C1 segment of cervical spinal cord (tissue), 14 donors: ENCODE measurements at regions not wholly inside any gene's neighbourhood (a gene's known extent, or its start where the extent isn't known, plus 50 kb on each side); places are given as distances from the start of the nearest gene placed in this dataset.

Experiments used
- DNase-seq, 14 donors: peaks; one replicate each; lab custom pipeline; 2025; lab: John Stamatoyannopoulos, UW

GRCh38 chr1:69139007-69139406, 428.7 kb upstream of the LRRC7 start:
- peak in 4 of 14 donors; percentile 2 to 28 (median 11) for DNase-seq

DNA sequence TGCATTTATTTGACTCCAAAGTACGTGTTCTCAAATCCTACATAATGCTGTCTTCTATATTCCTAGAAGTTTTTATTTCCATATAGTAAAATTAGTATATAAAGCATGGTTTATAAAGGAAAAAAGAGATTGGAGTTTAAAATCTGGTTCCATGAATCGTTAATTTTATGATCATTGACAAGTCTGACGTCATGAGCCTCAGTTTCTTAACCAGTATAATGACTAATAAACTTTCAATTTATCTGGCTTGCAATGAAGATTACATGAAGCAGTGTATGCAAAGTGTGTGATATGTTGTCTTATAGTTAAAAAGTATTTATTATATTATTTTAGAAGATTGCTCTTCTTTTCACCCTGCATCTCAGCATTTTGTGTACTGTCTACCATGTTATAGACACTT, 421.4 kb upstream of the LRRC7 start:
- DNase-seq: no peak

DNA sequence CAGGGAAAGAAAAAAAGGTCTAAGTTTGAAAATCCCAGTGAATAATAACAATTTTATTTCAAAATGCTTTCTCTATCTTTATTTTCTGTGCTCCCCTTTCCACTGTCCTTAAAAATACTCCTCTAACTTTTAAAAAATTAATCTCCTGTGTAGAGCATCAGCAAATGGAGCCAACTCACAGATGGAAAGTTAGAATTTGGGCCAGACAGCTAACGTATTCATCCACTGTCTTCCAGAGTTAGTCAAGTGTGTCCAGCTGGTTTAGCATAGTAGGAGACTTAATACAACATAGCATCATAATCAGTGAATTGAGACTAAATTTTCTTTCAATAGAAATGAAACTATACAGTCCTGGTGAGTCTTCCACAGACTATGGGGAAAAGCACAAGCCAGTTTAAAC, 419.0 kb upstream of the LRRC7 start:
- DNase-seq: no peak

DNA sequence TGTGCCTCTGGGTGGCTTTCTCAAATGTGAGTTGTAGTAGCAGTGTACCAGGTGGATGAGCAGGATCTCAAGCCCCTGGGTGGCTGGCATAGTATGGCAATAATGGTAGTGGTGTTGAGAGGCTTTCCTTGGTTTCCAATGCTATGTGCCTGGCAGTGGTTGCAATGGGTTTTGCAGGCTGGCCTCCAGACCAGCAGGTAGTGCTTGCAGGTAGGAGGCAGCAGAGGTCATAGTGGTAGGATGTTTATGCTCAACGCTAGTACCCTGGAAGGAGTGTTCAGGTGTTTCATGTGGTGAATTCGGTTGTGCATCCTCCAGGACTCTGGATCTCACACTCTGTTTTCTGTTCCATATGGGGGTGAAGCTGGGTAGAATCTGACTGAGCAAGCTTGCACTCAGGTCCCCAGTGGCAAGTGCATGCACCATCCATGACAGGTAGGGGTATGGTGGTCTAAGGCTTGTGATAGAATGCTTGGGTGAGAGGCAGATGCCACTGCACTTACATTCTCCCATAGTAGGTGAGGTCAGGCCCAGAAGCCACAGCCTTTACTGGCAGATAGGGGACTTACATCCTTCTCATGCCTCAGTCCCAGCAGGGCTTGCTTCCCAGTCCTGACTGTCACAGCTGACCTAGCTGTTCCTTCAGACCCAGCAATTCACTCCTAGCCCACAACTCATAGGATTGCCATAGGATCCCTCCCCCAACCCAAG, 410.5 kb upstream of the LRRC7 start:
- no peak for DNase-seq

GRCh38 chr1:69163241-69163640, 404.5 kb upstream of the LRRC7 start:
- no peak for DNase-seq

- DNase-seq: no peak
These were observed 403.9 kb upstream of the LRRC7 start for GRCh38 chr1:69163779-69164178.

DNA sequence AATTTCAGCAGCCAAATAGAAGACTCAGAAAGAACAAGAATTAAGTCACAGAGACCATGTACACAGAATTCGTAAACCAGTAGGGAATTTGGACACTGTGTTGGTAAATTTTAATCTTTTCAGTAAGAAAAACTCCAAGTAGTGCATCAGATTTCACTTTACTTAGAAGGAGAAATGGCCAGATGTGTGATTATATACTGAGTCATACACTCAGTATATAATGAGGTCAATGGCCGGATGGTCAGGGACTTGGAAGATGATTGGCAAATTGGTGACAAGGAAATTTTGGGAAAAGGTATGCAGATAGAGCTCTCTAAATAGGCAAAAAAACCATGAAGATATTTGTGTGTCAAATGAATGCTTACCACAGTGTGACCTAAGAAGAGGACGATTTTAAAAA, 399.8 kb upstream of the LRRC7 start:
- no peak for DNase-seq

DNA sequence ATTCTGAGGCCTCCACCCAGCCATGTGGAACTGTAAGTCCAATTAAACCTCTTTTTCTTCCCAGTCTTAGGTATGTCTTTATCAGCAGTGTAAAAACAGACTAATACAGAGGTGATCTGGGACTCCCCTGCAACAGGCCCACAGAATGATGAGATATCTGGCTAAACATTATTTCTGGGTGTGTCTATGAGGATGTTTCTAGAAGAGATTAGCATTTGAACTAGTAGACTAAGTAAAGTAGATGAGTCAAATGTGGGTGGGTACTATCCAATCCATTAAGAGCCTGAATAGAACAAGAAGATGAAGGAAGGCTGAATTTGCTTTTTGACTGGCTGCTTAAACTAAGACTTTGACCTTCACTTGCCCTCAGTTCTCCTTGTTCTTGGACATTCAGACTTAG, 396.5 kb upstream of the LRRC7 start:
- no peak for DNase-seq

DNA sequence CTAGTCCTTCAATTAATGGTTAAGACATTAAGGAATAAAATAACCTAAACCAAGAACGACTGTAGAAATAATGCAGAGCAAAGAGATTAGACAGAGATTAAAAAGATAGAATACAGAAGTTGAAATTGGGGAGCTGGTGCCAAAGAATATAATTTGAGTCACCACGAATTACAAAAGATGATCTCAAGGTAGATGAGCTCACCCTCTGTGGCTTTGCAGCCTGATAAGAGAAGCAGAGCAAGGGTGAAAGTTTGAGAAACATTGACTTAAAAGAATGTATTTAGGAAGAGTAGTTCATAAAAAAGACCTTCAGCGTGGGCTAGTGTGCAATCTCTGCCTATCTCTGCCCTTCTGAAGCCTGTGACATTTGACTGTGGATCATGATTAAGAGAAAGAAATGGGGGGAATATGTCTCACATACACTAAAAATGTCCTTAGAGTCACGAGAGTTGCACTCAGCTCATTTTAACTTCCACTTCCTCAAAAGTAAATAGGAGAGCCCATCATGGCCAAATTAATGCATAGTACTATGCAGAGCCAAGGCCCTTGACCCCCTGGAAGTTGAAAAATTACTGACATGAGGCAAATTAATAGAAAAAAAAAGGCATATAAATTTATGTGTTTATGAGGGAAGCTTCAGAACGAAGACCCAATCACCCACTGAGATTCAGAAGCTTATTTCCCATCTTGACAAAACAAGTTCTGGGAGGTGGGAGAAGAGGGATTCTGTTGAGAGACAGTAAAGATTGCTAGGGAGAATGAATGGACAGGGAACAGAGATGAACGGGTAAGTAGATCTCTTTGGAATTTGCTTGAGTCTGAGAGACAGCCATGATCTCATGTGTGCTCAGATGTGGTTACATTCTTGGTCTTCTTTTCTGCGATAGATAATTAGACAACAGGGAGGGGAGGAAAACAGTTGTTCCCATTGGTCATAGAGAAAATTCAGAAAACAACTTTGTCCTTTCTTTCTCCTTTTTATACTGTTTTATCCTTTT, 395.4 kb upstream of the LRRC7 start:
- no peak for DNase-seq

DNA sequence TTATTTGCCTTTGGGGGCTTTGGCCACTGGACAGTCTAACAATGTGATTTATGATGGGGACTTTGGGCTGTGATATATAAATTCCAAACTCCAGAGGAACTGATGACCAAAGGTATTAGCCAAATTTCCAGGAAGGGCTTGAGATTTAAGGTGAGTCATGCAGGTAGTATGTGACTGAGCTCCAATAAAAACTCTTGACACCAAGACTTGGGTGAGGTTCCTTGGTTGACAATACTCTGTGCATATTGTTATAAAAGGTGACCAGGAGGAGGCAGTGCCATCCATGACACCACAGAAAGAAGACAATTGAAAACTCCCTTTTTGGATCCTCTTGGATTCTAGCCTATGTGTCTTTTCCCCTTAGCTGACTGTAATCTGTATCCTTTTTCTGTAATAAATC, 392.7 kb upstream of the LRRC7 start:
- DNase-seq: no peak

- no peak for DNase-seq
These were observed 387.4 kb upstream of the LRRC7 start for GRCh38 chr1:69180358-69180757.

DNA sequence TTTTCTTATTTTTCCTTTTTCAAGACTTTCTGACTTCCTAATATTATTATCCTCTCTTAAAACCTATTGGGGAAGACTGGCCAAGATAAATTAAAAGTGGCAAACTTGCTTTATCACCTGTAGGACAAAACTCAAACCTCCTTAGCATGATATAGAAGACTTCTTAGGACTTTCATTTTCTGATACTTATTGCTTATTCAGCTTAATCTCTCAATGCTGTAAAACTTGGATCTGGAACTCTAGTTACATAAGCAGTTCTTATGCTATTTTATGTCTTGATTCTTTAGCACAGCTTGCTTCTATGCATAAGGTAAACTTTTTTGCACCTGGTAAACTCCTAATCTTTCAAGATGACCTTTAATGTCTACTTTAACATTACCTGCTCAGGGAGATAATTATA, 382.3 kb upstream of the LRRC7 start:
- DNase-seq: no peak

DNA sequence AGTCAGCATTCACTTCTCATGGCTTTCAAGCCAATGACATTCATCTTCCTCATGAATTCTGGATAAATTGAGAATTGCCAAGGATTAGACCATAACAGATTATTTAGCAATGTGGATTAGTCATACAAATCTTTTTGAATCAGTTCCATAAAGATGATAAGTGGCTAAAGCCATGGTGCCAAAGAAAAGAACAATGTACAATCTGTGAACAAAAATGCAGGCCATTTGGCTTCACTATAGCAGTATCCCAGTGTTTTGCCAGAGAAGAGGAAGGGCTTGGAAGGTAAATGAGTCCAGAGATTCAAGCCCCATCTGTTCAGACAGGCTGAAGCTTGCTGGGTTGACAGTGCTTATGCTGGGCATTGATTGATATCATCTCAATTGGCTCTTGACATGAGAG, 376.4 kb upstream of the LRRC7 start:
- no peak for DNase-seq

DNA sequence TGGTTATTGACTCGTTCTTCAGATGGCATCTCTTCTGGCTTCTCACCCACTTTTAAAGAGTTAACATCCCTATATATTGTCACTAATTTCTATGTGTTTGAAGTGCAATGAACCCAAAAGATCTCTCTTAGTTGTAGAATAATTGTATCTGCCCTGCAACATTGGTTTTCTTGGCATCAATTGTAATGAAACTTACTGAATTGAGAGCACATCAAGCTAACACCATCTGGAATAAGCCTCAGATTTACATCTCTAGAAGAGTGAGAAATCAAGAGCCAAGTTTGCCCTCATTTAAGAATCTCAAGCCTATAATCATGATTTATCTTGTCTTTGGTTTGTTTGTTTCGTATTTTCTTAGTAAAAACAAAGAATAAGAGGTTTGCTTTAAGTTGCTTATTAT, 372.6 kb upstream of the LRRC7 start:
- DNase-seq: no peak

DNA sequence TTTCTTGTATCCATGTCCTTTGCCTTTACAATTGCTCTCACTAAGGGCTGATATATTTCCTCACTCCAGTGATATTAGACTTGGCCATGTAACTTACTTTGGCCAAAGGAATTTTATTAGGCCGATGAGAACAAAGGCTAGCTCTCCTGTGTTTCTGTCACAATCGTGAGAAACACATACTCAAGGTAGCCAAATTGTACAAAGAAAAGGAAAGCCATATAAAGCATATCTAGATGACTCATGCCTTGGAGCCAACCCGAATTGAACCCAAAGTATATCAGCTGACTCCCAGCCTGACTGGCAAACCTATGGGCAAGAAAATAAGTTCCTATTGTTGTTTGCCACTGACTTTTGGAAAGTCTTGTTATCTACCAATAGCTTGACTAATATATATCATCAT, 371.7 kb upstream of the LRRC7 start:
- no peak for DNase-seq

DNA sequence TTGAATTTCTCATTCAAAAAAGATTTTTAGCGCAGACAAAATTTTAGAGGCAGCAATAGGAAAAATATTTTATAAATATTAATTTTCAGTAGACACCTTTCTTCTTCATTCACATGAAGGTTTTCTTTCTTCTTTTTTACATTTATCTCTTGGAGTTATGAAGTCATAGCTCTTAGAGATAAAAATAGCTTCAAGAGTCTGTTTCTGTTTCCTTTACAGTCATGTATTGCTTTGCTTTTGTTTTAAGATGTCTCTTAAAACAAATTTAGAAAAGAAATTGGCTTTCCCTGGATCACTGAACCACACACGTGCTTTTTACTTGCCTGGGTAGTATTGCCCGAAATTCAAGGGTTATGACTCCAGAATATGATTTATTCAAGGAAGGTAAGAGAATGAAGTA, 369.9 kb upstream of the LRRC7 start:
- DNase-seq: no peak

DNA sequence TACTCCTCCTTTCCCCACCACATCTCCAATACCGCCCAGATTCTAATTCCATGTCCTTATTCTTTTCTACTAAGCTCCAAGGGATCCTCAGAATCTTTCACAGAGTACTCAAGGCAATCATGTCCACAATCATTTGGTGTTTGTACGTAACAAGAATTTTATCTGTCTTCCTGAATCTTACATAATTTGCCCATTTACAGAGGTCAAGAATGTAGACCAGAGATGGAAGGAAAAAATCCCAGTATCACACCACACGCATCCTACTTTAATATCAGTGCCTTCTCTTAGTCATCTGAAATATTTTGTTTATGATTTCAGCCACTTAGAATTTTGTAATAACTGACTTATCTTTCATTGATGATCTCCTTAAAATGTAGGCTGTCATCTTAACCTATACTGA, 366.0 kb upstream of the LRRC7 start:
- DNase-seq: no peak

GRCh38 chr1:69203166-69203565, 364.6 kb upstream of the LRRC7 start:
- no peak for DNase-seq

- DNase-seq: no peak
These were observed 354.1 kb upstream of the LRRC7 start for GRCh38 chr1:69213644-69214043.

GRCh38 chr1:69215883-69216282, 351.8 kb upstream of the LRRC7 start:
- no peak for DNase-seq

DNA sequence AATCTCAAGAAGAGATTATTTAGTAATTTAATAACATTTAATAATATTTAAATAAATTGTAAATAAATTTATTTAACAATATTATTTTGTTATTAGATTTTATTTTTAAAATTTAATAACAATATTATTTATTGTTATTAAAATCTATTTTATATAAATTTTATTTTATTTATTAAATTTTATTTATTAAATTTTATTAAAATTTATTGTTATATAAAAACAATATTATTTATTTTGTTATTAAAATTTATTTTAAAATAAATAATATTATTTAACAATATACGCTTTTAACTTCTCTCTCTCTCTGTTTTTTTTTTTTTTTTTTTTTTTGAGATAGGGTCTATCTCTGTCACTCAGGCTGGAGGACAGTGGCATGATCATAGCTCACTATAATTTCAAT, 347.1 kb upstream of the LRRC7 start:
- no peak for DNase-seq

GRCh38 chr1:69221524-69221923, 346.2 kb upstream of the LRRC7 start:
- no peak for DNase-seq

- DNase-seq: no peak
These were observed 344.6 kb upstream of the LRRC7 start for GRCh38 chr1:69223156-69223555.
